NB4 (cell line): ENCODE measurements at regions not wholly inside any gene's neighbourhood (a gene's known extent, or its start where the extent isn't known, plus 50 kb on each side); places are given as distances from the start of the nearest gene placed in this dataset.

Source experiments
- CTCF ChIP-seq: IDR thresholded peaks from one replicate; pipeline ENCODE4 v1.5.1; 2012; ENCODE audit warnings: low read depth, low read length
- MYC ChIP-seq: IDR thresholded peaks from 2 replicates; pipeline ENCODE4 v1.6.1; 2011; ENCODE audit warnings: low read depth, low read length
- POLR2A ChIP-seq: IDR thresholded peaks from 2 replicates; pipeline ENCODE4 v1.6.1; 2011; ENCODE audit warnings: mild to moderate bottlenecking; ENCODE audit not compliant: insufficient read length; ENCODE audit errors: extremely low read depth

GRCh38 chr1:244783138-244783537 lies 52.3 kb upstream of the COX20 start:
- TF ChIP-seq CTCF (no peak), POLR2A (no peak), MYC (no peak)
